GM10248 (cell line): ENCODE measurements at regions not wholly inside any gene's neighbourhood (a gene's known extent, or its start where the extent isn't known, plus 50 kb on each side); places are given as distances from the start of the nearest gene placed in this dataset.

Source experiments
- CTCF ChIA-PET: fragments of 300-600 bp; sonication (Branson Sonifier 250); formaldehyde crosslinking; extraction: SDS; loops from one replicate; lab custom pipeline; 2021; ENCODE audit warnings: antibody characterized with exemption; lab: Yijun Ruan, JAX
- POLR2A ChIA-PET: fragments of 350-650 bp; sonication (Branson Sonifier 250); formaldehyde crosslinking; extraction: SDS; loops from one replicate; lab custom pipeline; 2020; ENCODE audit warnings: antibody characterized with exemption; lab: Yijun Ruan, JAX
- DNase-seq: peaks from one replicate; pipeline ENCODE4 v3.0.0; 2012; ENCODE audit errors: extremely low spot score
- TF ChIP-seq, protein P1 (sequence below): IDR thresholded peaks from 2 replicates; pipeline ENCODE4 v1.5.1; 2012; ENCODE audit warnings: mild to moderate bottlenecking, low read depth; ENCODE audit errors: extremely low read depth, missing control alignments, control extremely low read depth

DNA sequence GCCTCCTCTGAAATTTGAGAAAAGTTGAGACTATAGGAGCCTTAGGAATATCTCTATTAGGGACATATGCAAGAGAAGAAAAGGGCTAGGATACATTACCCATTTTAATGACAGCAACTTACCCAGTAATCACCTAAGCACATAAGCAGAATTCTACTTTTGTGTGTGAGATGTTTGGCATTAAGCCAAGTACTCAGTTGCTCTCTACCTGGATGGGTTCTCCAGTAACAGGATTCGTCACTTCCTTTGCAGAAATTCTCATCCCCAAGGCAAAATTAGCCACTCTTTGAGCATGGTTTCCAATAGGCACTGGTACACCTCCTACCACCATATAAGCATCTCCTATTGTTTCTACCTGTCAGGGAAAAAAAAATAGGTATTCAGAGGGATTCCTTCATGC, 95.1 kb downstream of the C13orf42 start:
- DNase-seq, result no peak
- POLR2A ChIA-PET, result no interaction called here
- TF ChIP-seq, protein P1, sequence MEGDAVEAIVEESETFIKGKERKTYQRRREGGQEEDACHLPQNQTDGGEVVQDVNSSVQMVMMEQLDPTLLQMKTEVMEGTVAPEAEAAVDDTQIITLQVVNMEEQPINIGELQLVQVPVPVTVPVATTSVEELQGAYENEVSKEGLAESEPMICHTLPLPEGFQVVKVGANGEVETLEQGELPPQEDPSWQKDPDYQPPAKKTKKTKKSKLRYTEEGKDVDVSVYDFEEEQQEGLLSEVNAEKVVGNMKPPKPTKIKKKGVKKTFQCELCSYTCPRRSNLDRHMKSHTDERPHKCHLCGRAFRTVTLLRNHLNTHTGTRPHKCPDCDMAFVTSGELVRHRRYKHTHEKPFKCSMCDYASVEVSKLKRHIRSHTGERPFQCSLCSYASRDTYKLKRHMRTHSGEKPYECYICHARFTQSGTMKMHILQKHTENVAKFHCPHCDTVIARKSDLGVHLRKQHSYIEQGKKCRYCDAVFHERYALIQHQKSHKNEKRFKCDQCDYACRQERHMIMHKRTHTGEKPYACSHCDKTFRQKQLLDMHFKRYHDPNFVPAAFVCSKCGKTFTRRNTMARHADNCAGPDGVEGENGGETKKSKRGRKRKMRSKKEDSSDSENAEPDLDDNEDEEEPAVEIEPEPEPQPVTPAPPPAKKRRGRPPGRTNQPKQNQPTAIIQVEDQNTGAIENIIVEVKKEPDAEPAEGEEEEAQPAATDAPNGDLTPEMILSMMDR, result no peak
- CTCF ChIA-PET, result interaction anchor here (3.2 kb wide), 1 partner anchor 10 kb away, joined by 8 read pairs; no protein-coding TSS in a partner anchor

DNA sequence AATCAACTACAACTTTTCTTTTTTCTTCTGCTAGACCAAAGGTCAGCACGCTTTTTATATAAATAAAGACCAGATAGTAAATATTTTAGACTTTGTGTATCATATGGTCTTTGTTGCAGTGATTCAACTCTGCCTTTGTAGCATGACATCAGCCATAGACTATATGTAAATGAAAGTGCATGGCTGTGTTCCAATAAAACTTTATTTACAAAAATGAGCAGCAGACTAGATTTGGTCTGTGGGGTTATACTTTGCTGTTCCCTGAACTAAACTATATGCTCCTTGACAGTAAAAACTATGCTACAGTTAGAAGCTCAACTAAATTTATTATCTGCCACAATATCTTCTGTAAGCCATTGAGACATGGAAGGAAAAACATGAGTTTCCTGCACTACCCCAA, 100.0 kb downstream of the RNASEH2B start:
- CTCF ChIA-PET, result interaction anchor here (1.4 kb wide), 1 partner anchor 16 kb away, joined by 4 read pairs; no protein-coding TSS in a partner anchor
- TF ChIP-seq, protein P1, result no peak
- DNase-seq, result no peak
- POLR2A ChIA-PET, result no interaction called here

DNA sequence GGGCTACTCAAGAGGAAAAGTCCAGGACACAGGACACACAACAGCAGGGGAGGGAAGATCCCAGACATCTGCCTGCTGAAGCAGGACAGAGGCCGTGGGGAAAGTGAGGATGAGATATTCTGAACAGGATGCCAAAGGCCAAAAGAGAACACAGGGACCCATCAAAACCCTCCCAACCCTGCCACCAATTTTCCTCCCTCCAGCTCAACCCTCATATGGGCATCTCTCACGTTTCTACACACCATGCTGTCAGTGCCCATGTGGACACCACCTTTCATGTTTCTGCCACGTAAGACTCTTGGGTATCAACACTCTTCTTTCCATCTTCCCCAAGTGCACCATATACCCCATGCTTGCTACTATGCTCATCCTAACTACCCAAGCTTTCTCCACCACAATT, 97.6 kb downstream of the RNASEH2B start:
- DNase-seq, result no peak
- CTCF ChIA-PET, result no interaction called here

DNA sequence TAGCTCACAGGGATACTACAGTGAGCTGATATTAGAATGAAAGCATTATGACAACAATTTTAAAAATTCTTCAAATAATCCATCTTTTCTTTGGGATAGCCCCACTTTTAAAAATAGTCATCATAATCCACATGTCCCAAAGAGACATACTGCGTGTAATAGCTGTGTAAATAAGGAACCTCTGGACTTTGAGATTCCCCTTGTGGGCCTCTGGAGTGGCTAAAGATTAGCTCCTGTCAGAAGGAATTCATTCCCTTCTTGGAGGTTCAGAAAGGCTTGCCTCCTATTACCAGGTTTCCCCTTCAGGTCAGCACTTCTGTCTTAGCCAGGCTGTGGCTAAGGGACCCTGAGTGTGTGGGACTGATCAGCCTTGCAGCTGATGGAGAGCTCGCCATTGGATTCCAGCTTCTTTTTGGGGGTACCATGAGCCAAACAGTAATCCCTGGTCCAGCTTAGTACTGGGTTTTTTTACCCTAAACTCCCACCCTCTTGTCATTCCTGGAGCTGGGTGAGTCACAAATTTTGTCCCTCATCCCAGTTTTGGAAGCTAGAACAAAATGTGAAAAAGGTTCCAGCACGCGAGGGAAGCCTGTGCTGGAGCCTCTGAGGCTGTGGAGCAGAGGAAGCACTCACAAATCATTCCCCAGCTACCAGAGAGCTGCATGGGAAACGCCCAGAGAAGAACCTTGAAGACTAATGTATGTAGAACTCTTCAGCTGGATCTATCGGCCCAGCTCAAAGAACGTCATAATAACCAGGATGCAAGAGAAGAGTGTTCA, 96.7 kb downstream of the RNASEH2B start:
- TF ChIP-seq, protein P1, result no peak
- ChIA-PET CTCF (interaction anchor here (0.9 to 1.6 kb wide), 2 partner anchors 10 kb away, joined by 3 to 8 read pairs; no protein-coding TSS in a partner anchor), POLR2A (no interaction called here)
- DNase-seq, result no peak

More for the DNA sequence above, 97.6 kb downstream of the RNASEH2B start:
- TF ChIP-seq, protein P1, result no peak
- POLR2A ChIA-PET, result no interaction called here
